C4-2B (cell line): ENCODE measurements at regions not wholly inside any gene's neighbourhood (a gene's known extent, or its start where the extent isn't known, plus 50 kb on each side); places are given as distances from the start of the nearest gene placed in this dataset.

Source experiments
- H3K27ac ChIP-seq: fragments of 450-650 bp; 2 replicates; pipeline ENCODE4 v1.5.1; 2017
- CTCF ChIP-seq: fragments of 450-650 bp; conservative IDR thresholded peaks from 2 replicates; pipeline ENCODE4 v1.5.1; 2017; ENCODE audit warnings: mild to moderate bottlenecking
- ZFX ChIP-seq: fragments of 450-650 bp; IDR thresholded peaks from 2 replicates; pipeline ENCODE4 v1.6.1; 2017

- TF ChIP-seq CTCF (no peak), ZFX (no peak)
- H3K27ac ChIP-seq = no peak overlapping the region
These were observed 1000.6 kb upstream of the PRMT6 start for GRCh38 chr1:106055855-106056254.

- TF ChIP-seq CTCF (no peak), ZFX (no peak)
- H3K27ac ChIP-seq = no peak overlapping the region
These were observed 994.6 kb upstream of the PRMT6 start for GRCh38 chr1:106061586-106062495.

- no peak overlapping the region for H3K27ac ChIP-seq
- TF ChIP-seq ZFX = no peak
- TF ChIP-seq CTCF = no peak
These were observed 993.0 kb upstream of the PRMT6 start for GRCh38 chr1:106063510-106063909.

- H3K27ac ChIP-seq = no peak overlapping the region
- TF ChIP-seq CTCF = no peak
These were observed 983.4 kb upstream of the PRMT6 start for GRCh38 chr1:106072909-106073600.

- H3K27ac ChIP-seq = no peak overlapping the region
- TF ChIP-seq CTCF (no peak), ZFX (no peak)
These were observed 975.7 kb upstream of the PRMT6 start for GRCh38 chr1:106080608-106081325.

GRCh38 chr1:106111044-106111443 is 945.4 kb upstream of the PRMT6 start:
- H3K27ac ChIP-seq = no peak overlapping the region
- TF ChIP-seq ZFX (no peak), CTCF (no peak)

- H3K27ac ChIP-seq = no peak overlapping the region
- no peak for TF ChIP-seq CTCF
- TF ChIP-seq ZFX = no peak
These were observed 942.6 kb upstream of the PRMT6 start for GRCh38 chr1:106113851-106114250.
